GM13977 (cell line): ENCODE measurements at regions not wholly inside any gene's neighbourhood (a gene's known extent, or its start where the extent isn't known, plus 50 kb on each side); places are given as distances from the start of the nearest gene placed in this dataset.

Experiments used
- DNase-seq: peaks from one replicate; pipeline ENCODE4 v3.0.0; 2012; ENCODE audit warnings: low spot score
- CTCF ChIP-seq: IDR thresholded peaks from 2 replicates; pipeline ENCODE4 v1.5.1; 2012; ENCODE audit warnings: mild to moderate bottlenecking, control low read depth; ENCODE audit not compliant: insufficient read depth; ENCODE audit errors: extremely low read depth, missing control alignments
- in situ Hi-C: fragments of 300-500 bp; cut with MboI; formaldehyde crosslinking; loops from one replicate; pipeline ENCODE4 v1.12.0; 2022; ENCODE audit warnings: low sequenced_read_pairs, low pct_unique_long_range_greater_than_20kb, mixed read lengths, inconsistent platforms; ENCODE audit not compliant: unreplicated experiment

GRCh38 chr2:41109744-41110143 is 657.9 kb upstream of the SLC8A1 start:
- no peak for DNase-seq
- no peak for TF ChIP-seq CTCF
- in situ Hi-C loops: no loop called here

- in situ Hi-C loops: no loop called here
- no peak for TF ChIP-seq CTCF
- DNase-seq: no peak
Observed at GRCh38 chr2:41111836-41112627, 660.1 kb upstream of the SLC8A1 start.

- no peak for DNase-seq
- TF ChIP-seq CTCF: no peak
- in situ Hi-C loops: no loop called here
Observed at GRCh38 chr2:41116106-41116797, 664.4 kb upstream of the SLC8A1 start.

- TF ChIP-seq CTCF: no peak
- DNase-seq: no peak
- in situ Hi-C loops: no loop called here
Observed at GRCh38 chr2:41119489-41119888, 667.6 kb upstream of the SLC8A1 start.

- DNase-seq: no peak
- in situ Hi-C loops: no loop called here
- TF ChIP-seq CTCF: no peak
Observed at GRCh38 chr2:41123341-41123740, 671.5 kb upstream of the SLC8A1 start.

- in situ Hi-C loops: no loop called here
- no peak for TF ChIP-seq CTCF
- no peak for DNase-seq
Observed at GRCh38 chr2:41127351-41127750, 675.5 kb upstream of the SLC8A1 start.
